Neutrophil (primary cell): ENCODE measurements at regions not wholly inside any gene's neighbourhood (a gene's known extent, or its start where the extent isn't known, plus 50 kb on each side); places are given as distances from the start of the nearest gene placed in this dataset.

Source experiments
- H3K27ac ChIP-seq: fragments of 200-600 bp; sonication (generic); 2 replicates; pipeline ENCODE4 v1.5.1; 2016; ENCODE audit warnings: mild to moderate bottlenecking, moderate library complexity
- H3K27me3 ChIP-seq: fragments of 200-600 bp; sonication (generic); 2 replicates; pipeline ENCODE4 v1.6.0; 2016; ENCODE audit warnings: mild to moderate bottlenecking
- H3K36me3 ChIP-seq: fragments of 200-600 bp; sonication (generic); 2 replicates; pipeline ENCODE4 v1.5.1; 2017
- H3K4me1 ChIP-seq, 2 experiments: fragments of 200-600 bp in 1 of 2; sonication (generic) in 1 of 2; 1 replicate in 1 of 2; 2 replicates in 1 of 2; pipeline versions ENCODE4 v1.5.1 to v1.6.1; 2013 to 2016; ENCODE audit warnings: low read depth in 1 of 2, low read length in 1 of 2, mild to moderate bottlenecking in 1 of 2, moderate library complexity in 1 of 2; ENCODE audit not compliant: control insufficient read depth in 1 of 2, insufficient read depth in 1 of 2
- H3K4me3 ChIP-seq, 2 experiments: fragments of 200-600 bp in 1 of 2; sonication (generic) in 1 of 2; 1 replicate in 1 of 2; 2 replicates in 1 of 2; pipeline ENCODE4 v1.5.1; 2013 to 2016; ENCODE audit warnings: low read depth in 1 of 2, low read length in 1 of 2, mild to moderate bottlenecking in 1 of 2, moderate library complexity in 1 of 2
- H3K9me3 ChIP-seq: fragments of 200-600 bp; sonication (generic); 2 replicates; pipeline ENCODE4 v1.5.1; 2016
- TF ChIP-seq, protein P1 (sequence below): fragments of 200-600 bp; sonication (generic); IDR thresholded peaks from 2 replicates; pipeline ENCODE4 v1.5.1; 2016; ENCODE audit warnings: antibody characterized with exemption

DNA sequence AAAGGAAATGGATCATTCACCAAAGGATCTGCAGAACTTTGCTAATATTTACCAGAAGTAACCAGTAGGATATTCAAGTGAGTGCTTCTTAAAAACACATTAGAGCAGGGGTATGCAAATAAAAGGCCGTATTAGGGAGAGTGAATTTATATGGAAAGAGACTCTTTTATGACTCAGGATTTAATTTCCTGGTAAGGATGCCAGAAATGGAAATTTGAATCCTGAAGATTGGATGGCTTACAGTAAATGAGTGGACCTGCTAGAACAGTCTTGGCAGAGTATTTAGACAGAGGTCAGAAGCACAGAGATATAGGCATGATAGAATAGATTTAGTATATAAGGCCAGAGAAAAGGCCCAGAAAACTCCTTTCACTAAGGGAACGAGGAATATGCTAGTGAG is 201.6 kb downstream of the SLITRK5 start:
- H3K27ac ChIP-seq: no peak overlapping the region
- no peaks in the 10 kb centered on the region for H3K27me3 ChIP-seq
- no peak overlapping the region for H3K4me3 ChIP-seq
- no peaks in the 10 kb centered on the region for H3K9me3 ChIP-seq
- no peaks in the 10 kb centered on the region for H3K36me3 ChIP-seq
- no peaks in the 10 kb centered on the region for H3K4me1 ChIP-seq
- TF ChIP-seq, protein P1, sequence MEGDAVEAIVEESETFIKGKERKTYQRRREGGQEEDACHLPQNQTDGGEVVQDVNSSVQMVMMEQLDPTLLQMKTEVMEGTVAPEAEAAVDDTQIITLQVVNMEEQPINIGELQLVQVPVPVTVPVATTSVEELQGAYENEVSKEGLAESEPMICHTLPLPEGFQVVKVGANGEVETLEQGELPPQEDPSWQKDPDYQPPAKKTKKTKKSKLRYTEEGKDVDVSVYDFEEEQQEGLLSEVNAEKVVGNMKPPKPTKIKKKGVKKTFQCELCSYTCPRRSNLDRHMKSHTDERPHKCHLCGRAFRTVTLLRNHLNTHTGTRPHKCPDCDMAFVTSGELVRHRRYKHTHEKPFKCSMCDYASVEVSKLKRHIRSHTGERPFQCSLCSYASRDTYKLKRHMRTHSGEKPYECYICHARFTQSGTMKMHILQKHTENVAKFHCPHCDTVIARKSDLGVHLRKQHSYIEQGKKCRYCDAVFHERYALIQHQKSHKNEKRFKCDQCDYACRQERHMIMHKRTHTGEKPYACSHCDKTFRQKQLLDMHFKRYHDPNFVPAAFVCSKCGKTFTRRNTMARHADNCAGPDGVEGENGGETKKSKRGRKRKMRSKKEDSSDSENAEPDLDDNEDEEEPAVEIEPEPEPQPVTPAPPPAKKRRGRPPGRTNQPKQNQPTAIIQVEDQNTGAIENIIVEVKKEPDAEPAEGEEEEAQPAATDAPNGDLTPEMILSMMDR: no peak

DNA sequence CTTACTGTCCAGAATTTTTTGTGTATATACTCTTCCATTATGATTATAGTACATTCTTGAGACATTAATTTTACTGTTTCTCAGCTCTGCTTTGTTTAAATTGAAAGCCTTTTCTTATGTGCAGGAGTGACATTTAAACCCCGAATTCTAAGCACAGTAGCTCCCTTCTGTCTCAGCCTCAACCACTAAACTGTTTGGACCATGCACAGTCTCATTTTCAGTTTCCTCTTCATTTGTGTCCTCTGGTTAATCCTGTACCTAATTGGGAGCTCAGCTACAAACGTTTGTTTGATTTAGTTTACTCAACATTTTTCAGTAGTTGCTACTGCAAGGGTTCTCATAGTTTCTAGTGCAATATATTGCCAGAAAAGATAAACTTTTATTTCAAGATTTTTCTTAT is 206.3 kb downstream of the SLITRK5 start:
- H3K4me3 ChIP-seq: no peak overlapping the region
- H3K4me1 ChIP-seq: no peaks in the 10 kb centered on the region
- TF ChIP-seq, protein P1: no peak
- H3K36me3 ChIP-seq: no peaks in the 10 kb centered on the region
- H3K9me3 ChIP-seq: no peaks in the 10 kb centered on the region
- H3K27me3 ChIP-seq: no peaks in the 10 kb centered on the region
- no peak overlapping the region for H3K27ac ChIP-seq

DNA sequence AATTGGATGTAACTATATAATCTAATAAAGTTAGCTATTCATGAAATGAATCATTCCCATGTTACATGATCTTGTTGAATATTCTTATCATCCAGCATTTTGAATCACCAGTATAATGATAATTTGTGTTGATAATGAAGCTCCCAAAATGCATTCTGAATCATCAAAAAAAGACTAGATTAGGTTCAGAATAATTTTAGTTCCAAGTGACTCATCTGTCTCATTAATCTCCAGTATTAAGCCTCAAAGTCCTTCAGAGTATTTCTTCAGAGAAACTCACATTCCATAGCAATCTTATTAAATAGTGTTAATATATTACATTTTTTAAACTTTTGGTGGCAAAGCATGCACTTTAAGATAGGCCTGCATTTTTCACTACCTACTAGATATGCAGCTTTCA is 207.5 kb downstream of the SLITRK5 start:
- H3K4me3 ChIP-seq: no peak overlapping the region
- no peaks in the 10 kb centered on the region for H3K36me3 ChIP-seq
- H3K9me3 ChIP-seq: no peaks in the 10 kb centered on the region
- no peaks in the 10 kb centered on the region for H3K27me3 ChIP-seq
- TF ChIP-seq, protein P1: no peak
- no peaks in the 10 kb centered on the region for H3K4me1 ChIP-seq
- H3K27ac ChIP-seq: no peak overlapping the region

DNA sequence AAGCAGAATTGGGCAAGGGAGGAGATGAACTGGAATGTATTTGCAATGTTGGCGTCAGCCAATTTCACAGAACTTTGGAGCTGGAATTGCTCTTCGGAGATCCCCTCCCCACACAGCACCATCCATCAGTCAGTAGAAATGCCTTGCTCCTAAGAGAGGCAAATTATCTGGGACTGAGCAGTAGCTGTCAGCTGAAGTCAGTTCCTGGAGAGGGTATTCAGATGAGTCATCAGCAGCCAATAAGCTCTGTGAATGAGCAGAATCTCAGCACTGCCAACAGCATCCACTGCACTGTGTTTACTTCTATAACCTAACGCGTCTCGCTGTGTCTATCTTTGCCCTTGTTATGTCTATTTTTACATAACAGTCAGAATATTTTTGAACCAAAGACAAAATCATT is 213.7 kb downstream of the SLITRK5 start:
- no peak overlapping the region for H3K4me3 ChIP-seq
- TF ChIP-seq, protein P1: no peak
- no peak overlapping the region for H3K27ac ChIP-seq
- H3K27me3 ChIP-seq: no peaks in the 10 kb centered on the region
- no peaks in the 10 kb centered on the region for H3K9me3 ChIP-seq
- no peaks in the 10 kb centered on the region for H3K4me1 ChIP-seq
- no peaks in the 10 kb centered on the region for H3K36me3 ChIP-seq

DNA sequence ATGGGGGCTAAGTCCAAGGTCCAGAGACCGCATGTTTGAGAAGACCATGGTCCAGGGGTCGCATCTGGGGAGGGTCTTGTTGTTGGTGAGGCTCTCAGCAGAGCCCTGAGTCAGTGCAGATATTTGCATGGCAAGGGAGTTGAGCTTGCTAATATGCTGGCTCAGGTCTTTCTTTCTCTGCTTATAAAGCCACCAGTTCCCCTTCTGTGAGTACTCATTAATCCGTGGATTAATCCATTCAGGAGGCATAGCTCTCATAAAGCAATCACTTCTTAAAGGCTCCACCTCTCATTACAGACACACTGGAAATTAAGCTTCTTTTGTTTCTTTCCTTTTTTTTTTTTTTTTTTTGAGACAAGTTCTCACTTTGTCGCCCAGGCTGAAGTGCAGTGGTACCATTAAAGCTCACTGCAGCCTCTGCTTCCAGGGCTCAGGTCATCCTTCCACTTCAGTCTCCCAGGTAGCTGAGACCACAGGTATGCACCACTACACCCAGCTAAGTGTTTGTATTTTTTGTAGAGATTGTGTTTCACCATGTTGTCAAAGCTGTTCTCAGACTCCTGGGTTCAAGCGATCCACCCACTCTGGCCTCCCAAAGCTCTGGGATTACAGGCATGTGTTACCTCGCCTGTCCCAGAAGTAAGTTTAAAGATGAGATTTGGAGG is 216.4 kb downstream of the SLITRK5 start:
- H3K27me3 ChIP-seq: no peaks in the 10 kb centered on the region
- TF ChIP-seq, protein P1: no peak
- no peaks in the 10 kb centered on the region for H3K36me3 ChIP-seq
- no peaks in the 10 kb centered on the region for H3K9me3 ChIP-seq
- no peaks in the 10 kb centered on the region for H3K4me1 ChIP-seq
- no peak overlapping the region for H3K4me3 ChIP-seq
- no peak overlapping the region for H3K27ac ChIP-seq
